Activated B cell treated with CpG ODN at 0.5 μM for 24 hours (primary cell): ENCODE measurements at regions not wholly inside any gene's neighbourhood (a gene's known extent, or its start where the extent isn't known, plus 50 kb on each side); places are given as distances from the start of the nearest gene placed in this dataset.

Experiments used
- ATAC-seq: fragments of 200-7000 bp; cut with Tn5 transposase; one replicate; pipeline ENCODE4 v1.10.0; 2021; ENCODE audit warnings: low read depth, mild to moderate bottlenecking, moderate library complexity
- CTCF ChIA-PET: fragments of 350-600 bp; sonication (Branson Sonifier 250); formaldehyde crosslinking; loops from one replicate; lab custom pipeline; 2021; ENCODE audit warnings: antibody characterized with exemption; lab: Charles Lee
- POLR2A ChIA-PET: fragments of 350-600 bp; sonication (Branson Sonifier 250); formaldehyde crosslinking; loops from one replicate; lab custom pipeline; 2021; ENCODE audit warnings: antibody characterized with exemption; lab: Charles Lee
- DNase-seq: peaks from one replicate; pipeline ENCODE4 v3.0.0; 2022
- H3K27ac Mint-ChIP-seq: one replicate; pipeline ENCODE4 v1.8.0; 2020; ENCODE audit warnings: mixed read lengths
- H3K27me3 Mint-ChIP-seq: one replicate; pipeline ENCODE4 v1.8.0; 2021; ENCODE audit warnings: mixed read lengths
- H3K36me3 Mint-ChIP-seq: one replicate; pipeline ENCODE4 v1.8.0; 2021; ENCODE audit warnings: low read depth, mixed read lengths
- H3K4me1 Mint-ChIP-seq: one replicate; pipeline ENCODE4 v1.8.0; 2021; ENCODE audit warnings: mixed read lengths
- H3K4me3 Mint-ChIP-seq: one replicate; pipeline ENCODE4 v1.8.0; 2020; ENCODE audit warnings: mild to moderate bottlenecking, mixed read lengths
- H3K9me3 Mint-ChIP-seq: one replicate; pipeline ENCODE4 v1.8.0; 2020; ENCODE audit warnings: mixed read lengths
- intact Hi-C: fragments of 100-400 bp; cut with micrococcal nuclease; formaldehyde crosslinking; loops from one replicate; pipeline ENCODE4 v1.15.1; 2024
- TF ChIP-seq, protein P1 (sequence below): fragments of 200-600 bp; IDR thresholded peaks from one replicate; pipeline ENCODE4 v1.8.0; 2022; ENCODE audit warnings: antibody characterized with exemption, mild to moderate bottlenecking

- Mint-ChIP-seq H3K27ac (no peak overlapping the region), H3K36me3 (no peaks in the 10 kb centered on the region), H3K4me1 (no peaks in the 10 kb centered on the region), H3K9me3 (peaks cover 7% of the 10 kb centered on the region), H3K4me3 (no peak overlapping the region), H3K27me3 (no peaks in the 10 kb centered on the region)
- TF ChIP-seq, protein P1, sequence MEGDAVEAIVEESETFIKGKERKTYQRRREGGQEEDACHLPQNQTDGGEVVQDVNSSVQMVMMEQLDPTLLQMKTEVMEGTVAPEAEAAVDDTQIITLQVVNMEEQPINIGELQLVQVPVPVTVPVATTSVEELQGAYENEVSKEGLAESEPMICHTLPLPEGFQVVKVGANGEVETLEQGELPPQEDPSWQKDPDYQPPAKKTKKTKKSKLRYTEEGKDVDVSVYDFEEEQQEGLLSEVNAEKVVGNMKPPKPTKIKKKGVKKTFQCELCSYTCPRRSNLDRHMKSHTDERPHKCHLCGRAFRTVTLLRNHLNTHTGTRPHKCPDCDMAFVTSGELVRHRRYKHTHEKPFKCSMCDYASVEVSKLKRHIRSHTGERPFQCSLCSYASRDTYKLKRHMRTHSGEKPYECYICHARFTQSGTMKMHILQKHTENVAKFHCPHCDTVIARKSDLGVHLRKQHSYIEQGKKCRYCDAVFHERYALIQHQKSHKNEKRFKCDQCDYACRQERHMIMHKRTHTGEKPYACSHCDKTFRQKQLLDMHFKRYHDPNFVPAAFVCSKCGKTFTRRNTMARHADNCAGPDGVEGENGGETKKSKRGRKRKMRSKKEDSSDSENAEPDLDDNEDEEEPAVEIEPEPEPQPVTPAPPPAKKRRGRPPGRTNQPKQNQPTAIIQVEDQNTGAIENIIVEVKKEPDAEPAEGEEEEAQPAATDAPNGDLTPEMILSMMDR, result no peak
- ChIA-PET CTCF (no interaction called here), POLR2A (no interaction called here)
- DNase-seq (no peak), ATAC-seq (no peak)
- intact Hi-C loops, result no loop called here
These were observed 820.0 kb upstream of the SEMA6D start for GRCh38 chr15:46897266-46897665.

DNA sequence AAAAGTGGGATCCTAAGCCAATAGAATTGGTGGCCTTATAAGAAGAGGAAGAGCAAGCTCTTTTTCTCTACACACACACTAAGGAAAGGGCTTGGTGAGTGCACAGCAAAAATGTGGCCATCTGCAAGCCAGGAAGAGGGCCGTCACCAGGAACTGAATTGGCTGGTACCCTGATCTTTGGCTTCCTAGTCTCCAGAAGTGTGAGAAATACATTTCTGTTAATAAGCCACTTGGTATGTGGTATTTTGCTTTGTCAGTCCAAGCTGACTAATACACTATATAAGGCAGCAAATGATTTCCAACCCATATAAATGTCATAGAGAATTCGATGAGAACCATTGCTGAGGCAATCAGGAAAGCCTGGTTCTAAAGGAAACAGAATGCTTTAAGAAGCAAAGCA, 816.3 kb upstream of the SEMA6D start:
- ChIA-PET POLR2A (no interaction called here), CTCF (no interaction called here)
- no peak overlapping the region for H3K4me3 Mint-ChIP-seq
- intact Hi-C loops, result no loop called here
- no peak for ATAC-seq
- no peaks in the 10 kb centered on the region for H3K27me3 Mint-ChIP-seq
- no peaks in the 10 kb centered on the region for H3K36me3 Mint-ChIP-seq
- H3K9me3 Mint-ChIP-seq, result peaks cover 3% of the 10 kb centered on the region
- H3K27ac Mint-ChIP-seq, result no peak overlapping the region
- no peaks in the 10 kb centered on the region for H3K4me1 Mint-ChIP-seq
- no peak for DNase-seq
- TF ChIP-seq, protein P1, result no peak

GRCh38 chr15:46917721-46918252, 799.5 kb upstream of the SEMA6D start:
- ATAC-seq, result no peak
- H3K27me3 Mint-ChIP-seq, result no peaks in the 10 kb centered on the region
- CTCF ChIA-PET, result no interaction called here
- H3K4me1 Mint-ChIP-seq, result no peaks in the 10 kb centered on the region
- intact Hi-C loops, result no loop called here
- H3K36me3 Mint-ChIP-seq, result no peaks in the 10 kb centered on the region
- no peak for DNase-seq
- no peak overlapping the region for H3K27ac Mint-ChIP-seq
- POLR2A ChIA-PET, result no interaction called here
- TF ChIP-seq, protein P1, result no peak
- H3K9me3 Mint-ChIP-seq, result peaks cover 6% of the 10 kb centered on the region
- no peak overlapping the region for H3K4me3 Mint-ChIP-seq

DNA sequence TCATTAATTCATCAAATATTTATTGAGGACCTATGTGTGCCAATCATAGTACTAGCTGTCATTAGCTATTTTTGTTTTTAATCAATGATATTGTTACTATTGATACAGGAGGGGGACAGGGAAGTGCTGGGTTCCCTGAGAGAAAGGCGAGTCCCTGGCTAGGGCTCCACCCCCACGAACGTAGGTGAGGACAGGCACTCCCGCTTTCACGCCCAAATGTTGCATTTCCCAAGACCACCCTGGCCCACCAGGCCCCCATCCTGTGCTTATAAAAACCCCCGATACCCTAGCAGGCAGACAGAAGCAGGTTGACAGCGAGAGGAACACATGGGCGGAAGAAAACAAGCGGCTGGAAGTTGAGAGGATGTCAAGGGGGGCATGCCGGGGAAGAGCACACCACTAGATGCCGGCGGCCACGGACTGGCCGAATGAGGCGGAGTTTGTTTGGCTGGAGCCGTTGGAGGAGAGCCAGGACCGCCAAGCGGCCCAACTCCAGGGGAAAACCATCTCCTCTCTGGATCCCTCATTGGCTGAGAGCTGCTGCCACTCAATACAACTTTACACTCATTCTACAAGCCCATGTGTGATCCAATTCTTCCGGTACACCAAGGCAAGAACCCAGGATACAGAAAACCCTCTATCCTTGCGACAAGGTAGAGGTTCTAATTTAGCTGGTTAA, 798.7 kb upstream of the SEMA6D start:
- no peak for ATAC-seq
- intact Hi-C loops, result no loop called here
- no peaks in the 10 kb centered on the region for H3K36me3 Mint-ChIP-seq
- POLR2A ChIA-PET, result no interaction called here
- no peaks in the 10 kb centered on the region for H3K27me3 Mint-ChIP-seq
- H3K4me1 Mint-ChIP-seq, result no peaks in the 10 kb centered on the region
- CTCF ChIA-PET, result no interaction called here
- TF ChIP-seq, protein P1, result no peak
- H3K4me3 Mint-ChIP-seq, result no peak overlapping the region
- peaks cover 6% of the 10 kb centered on the region for H3K9me3 Mint-ChIP-seq
- no peak for DNase-seq
- no peak overlapping the region for H3K27ac Mint-ChIP-seq

- Mint-ChIP-seq H3K4me3 (no peak overlapping the region), H3K27me3 (no peaks in the 10 kb centered on the region), H3K9me3 (peaks cover 4% of the 10 kb centered on the region), H3K4me1 (no peaks in the 10 kb centered on the region), H3K27ac (no peak overlapping the region), H3K36me3 (no peaks in the 10 kb centered on the region)
- ChIA-PET CTCF (no interaction called here), POLR2A (no interaction called here)
- intact Hi-C loops, result no loop called here
- TF ChIP-seq, protein P1, result no peak
- ATAC-seq (no peak), DNase-seq (no peak)
These were observed 795.4 kb upstream of the SEMA6D start for GRCh38 chr15:46921891-46922290.
